LoVo (cell line): ENCODE measurements at regions not wholly inside any gene's neighbourhood (a gene's known extent, or its start where the extent isn't known, plus 50 kb on each side); places are given as distances from the start of the nearest gene placed in this dataset.
"Not testable (repeated sequence)": the region's sequence is repeated elsewhere in the genome, so short reads cannot be mapped to it uniquely, and the experiment has no call there.

Source experiments
- DNase-seq: peaks from one replicate; pipeline ENCODE4 v3.0.0-alpha.2; 2016; ENCODE audit warnings: low spot score

- no peak for DNase-seq
Measured at GRCh38 chr7:14092331-14092730, 102.9 kb upstream of the ETV1 start.

GRCh38 chr7:14085901-14086300, 96.4 kb upstream of the ETV1 start:
- DNase-seq, result no peak

- no peak for DNase-seq
Measured at GRCh38 chr7:14083761-14084160, 94.3 kb upstream of the ETV1 start.

- DNase-seq, result no peak
Measured at GRCh38 chr7:14073988-14074387, 84.5 kb upstream of the ETV1 start.

GRCh38 chr7:14073543-14073942, 84.1 kb upstream of the ETV1 start:
- DNase-seq, result no peak

- DNase-seq, result no peak
Measured at GRCh38 chr7:14071045-14071444, 81.6 kb upstream of the ETV1 start.

- no peak for DNase-seq
Measured at GRCh38 chr7:14069961-14070360, 80.5 kb upstream of the ETV1 start.

GRCh38 chr7:14066783-14067182, 77.3 kb upstream of the ETV1 start:
- not testable (repeated sequence) for DNase-seq

GRCh38 chr7:14065286-14065685, 75.8 kb upstream of the ETV1 start:
- no peak for DNase-seq

GRCh38 chr7:14055813-14056212, 66.3 kb upstream of the ETV1 start:
- no peak for DNase-seq

- DNase-seq, result no peak
Measured at GRCh38 chr7:14054125-14054524, 64.7 kb upstream of the ETV1 start.

GRCh38 chr7:14048889-14049288, 59.4 kb upstream of the ETV1 start:
- DNase-seq, result peak; percentile 20

GRCh38 chr7:14047709-14048399, 58.4 kb upstream of the ETV1 start:
- DNase-seq, result no peak

GRCh38 chr7:14045651-14046050, 56.2 kb upstream of the ETV1 start:
- no peak for DNase-seq

GRCh38 chr7:14040528-14040927, 51.1 kb upstream of the ETV1 start:
- DNase-seq, result no peak
